CD4-positive, alpha-beta memory T cell (primary cell): ENCODE measurements at regions not wholly inside any gene's neighbourhood (a gene's known extent, or its start where the extent isn't known, plus 50 kb on each side); places are given as distances from the start of the nearest gene placed in this dataset.

Source experiments
- CTCF ChIA-PET: fragments of 350-600 bp; sonication (Branson Sonifier 250); formaldehyde crosslinking; loops from one replicate; lab custom pipeline; 2021; ENCODE audit warnings: inconsistent platforms; ENCODE audit not compliant: partially characterized antibody; lab: Charles Lee
- POLR2A ChIA-PET: fragments of 350-600 bp; sonication (Branson Sonifier 250); formaldehyde crosslinking; loops from one replicate; lab custom pipeline; 2021; ENCODE audit not compliant: partially characterized antibody; lab: Charles Lee
- DNase-seq, 5 donors: peaks; one replicate each; pipeline versions ENCODE4 v3.0.0 to v3.0.0-alpha.2; 2020 to 2022; ENCODE audit warnings: mixed read lengths in 1 of 5
- H3K27ac ChIP-seq: one replicate; pipeline ENCODE4 v1.7.0; 2013; ENCODE audit warnings: low read depth, low read length
- H3K27me3 ChIP-seq: 2 replicates; pipeline ENCODE4 v1.7.0; 2013; ENCODE audit warnings: mild to moderate bottlenecking, low read length, moderate library complexity; ENCODE audit not compliant: insufficient read depth
- H3K36me3 ChIP-seq: 2 replicates; pipeline ENCODE4 v1.7.0; 2013; ENCODE audit warnings: mild to moderate bottlenecking, low read length, moderate library complexity; ENCODE audit not compliant: insufficient read depth
- H3K4me1 ChIP-seq: 2 replicates; pipeline ENCODE4 v1.7.0; 2013; ENCODE audit warnings: mild to moderate bottlenecking, low read length, moderate library complexity; ENCODE audit not compliant: insufficient read depth
- H3K4me3 ChIP-seq, 2 donors: one replicate each; pipeline ENCODE4 v1.7.0; 2013; ENCODE audit warnings: low read length in 2 of 2, mild to moderate bottlenecking in 1 of 2
- H3K9me3 ChIP-seq, 2 donors: one replicate each; pipeline ENCODE4 v1.7.0; 2013; ENCODE audit warnings: low read length in 2 of 2, control low read depth in 1 of 2; ENCODE audit not compliant: control insufficient read depth in 1 of 2
- H3K27ac Mint-ChIP-seq, 7 donors: one replicate each; pipeline ENCODE4 v1.8.0; 2020 to 2021; ENCODE audit warnings: mixed read lengths in 7 of 7, mild to moderate bottlenecking in 6 of 7, inconsistent platforms in 3 of 7, moderate library complexity in 3 of 7
- H3K27me3 Mint-ChIP-seq, 2 donors: one replicate each; pipeline ENCODE4 v1.8.0; 2020 to 2021; ENCODE audit warnings: mixed read lengths in 2 of 2
- H3K36me3 Mint-ChIP-seq, 2 donors: one replicate each; pipeline ENCODE4 v1.8.0; 2020 to 2021; ENCODE audit warnings: mixed read lengths in 2 of 2, inconsistent platforms in 1 of 2, mild to moderate bottlenecking in 1 of 2
- H3K4me1 Mint-ChIP-seq, 4 donors: one replicate each; pipeline ENCODE4 v1.8.0; 2020 to 2021; ENCODE audit warnings: mixed read lengths in 4 of 4, mild to moderate bottlenecking in 1 of 4
- H3K4me3 Mint-ChIP-seq, 8 donors: one replicate each; pipeline ENCODE4 v1.8.0; 2020 to 2021; ENCODE audit warnings: mixed read lengths in 8 of 8, mild to moderate bottlenecking in 7 of 8, moderate library complexity in 6 of 8, inconsistent platforms in 3 of 8
- H3K9me3 Mint-ChIP-seq, 8 donors: one replicate each; pipeline ENCODE4 v1.8.0; 2020 to 2021; ENCODE audit warnings: mixed read lengths in 8 of 8, mild to moderate bottlenecking in 5 of 8, inconsistent platforms in 3 of 8, moderate library complexity in 1 of 8
- intact Hi-C: fragments of 100-400 bp; cut with micrococcal nuclease; formaldehyde crosslinking; loops from one replicate; pipeline ENCODE4 v1.15.1; 2023

DNA sequence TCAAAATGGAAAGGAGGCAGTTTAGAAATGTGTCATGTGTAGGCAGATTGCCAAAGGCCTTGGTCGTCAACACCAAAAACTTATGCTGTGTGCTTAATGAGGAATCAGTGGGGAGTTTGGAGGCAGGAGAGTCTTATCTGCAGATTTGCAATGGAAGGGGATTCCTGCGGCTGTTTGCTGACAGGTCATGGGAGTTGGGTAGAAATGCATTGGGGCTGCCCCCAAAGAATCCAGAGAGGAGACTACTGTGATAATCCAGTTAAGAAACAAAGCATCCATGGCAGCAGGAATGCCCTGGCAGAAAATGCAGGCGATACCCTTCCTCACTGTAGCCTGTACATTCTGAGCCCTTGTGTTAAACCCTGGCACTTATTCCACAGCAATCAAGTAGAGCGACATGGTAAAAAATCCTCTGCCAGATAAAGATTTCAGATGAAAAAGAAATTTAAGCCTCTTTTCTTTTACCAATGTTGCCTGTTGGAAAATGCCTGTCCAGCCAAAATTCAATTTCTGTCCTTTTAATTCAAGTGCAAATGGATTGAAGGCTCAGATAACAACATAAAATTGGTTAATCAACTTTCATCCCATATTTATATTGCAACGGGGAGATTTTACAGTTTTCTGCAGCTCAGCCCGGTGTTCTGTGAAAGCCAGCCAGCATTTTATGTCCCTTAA is 491.0 kb upstream of the CDH5 start:
- no peak for DNase-seq
- no peaks in the 10 kb centered on the region for H3K36me3 Mint-ChIP-seq
- H3K4me1 Mint-ChIP-seq: no peaks in the 10 kb centered on the region
- H3K9me3 Mint-ChIP-seq: peaks cover 0 to 6% (median under 1%) of the 10 kb centered on the region in 8 donors
- H3K27me3 Mint-ChIP-seq: peaks cover 0 to 5% of the 10 kb centered on the region in 2 donors
- ChIA-PET CTCF (no interaction called here), POLR2A (no interaction called here)
- Histone ChIP-seq H3K27ac (no peak overlapping the region), H3K4me1 (no peaks in the 10 kb centered on the region), H3K27me3 (no peaks in the 10 kb centered on the region), H3K4me3 (no peak overlapping the region), H3K36me3 (no peaks in the 10 kb centered on the region), H3K9me3 (no peaks in the 10 kb centered on the region)
- H3K4me3 Mint-ChIP-seq: no peak overlapping the region
- no peak overlapping the region for H3K27ac Mint-ChIP-seq
- intact Hi-C loops: no loop called here

GRCh38 chr16:65869261-65869660 is 497.2 kb upstream of the CDH5 start:
- no peaks in the 10 kb centered on the region for H3K9me3 ChIP-seq
- H3K4me3 Mint-ChIP-seq: no peak overlapping the region
- H3K27ac Mint-ChIP-seq: no peak overlapping the region
- H3K4me3 ChIP-seq: no peak overlapping the region
- H3K36me3 ChIP-seq: no peaks in the 10 kb centered on the region
- DNase-seq: no peak
- H3K9me3 Mint-ChIP-seq: peaks cover 0 to 4% (median 0%) of the 10 kb centered on the region in 8 donors
- ChIA-PET POLR2A (no interaction called here), CTCF (no interaction called here)
- H3K27me3 ChIP-seq: no peaks in the 10 kb centered on the region
- H3K36me3 Mint-ChIP-seq: no peaks in the 10 kb centered on the region
- H3K27me3 Mint-ChIP-seq: peaks cover 0 to 2% of the 10 kb centered on the region in 2 donors
- intact Hi-C loops: no loop called here
- no peaks in the 10 kb centered on the region for H3K4me1 ChIP-seq
- no peak overlapping the region for H3K27ac ChIP-seq
- H3K4me1 Mint-ChIP-seq: no peaks in the 10 kb centered on the region

DNA sequence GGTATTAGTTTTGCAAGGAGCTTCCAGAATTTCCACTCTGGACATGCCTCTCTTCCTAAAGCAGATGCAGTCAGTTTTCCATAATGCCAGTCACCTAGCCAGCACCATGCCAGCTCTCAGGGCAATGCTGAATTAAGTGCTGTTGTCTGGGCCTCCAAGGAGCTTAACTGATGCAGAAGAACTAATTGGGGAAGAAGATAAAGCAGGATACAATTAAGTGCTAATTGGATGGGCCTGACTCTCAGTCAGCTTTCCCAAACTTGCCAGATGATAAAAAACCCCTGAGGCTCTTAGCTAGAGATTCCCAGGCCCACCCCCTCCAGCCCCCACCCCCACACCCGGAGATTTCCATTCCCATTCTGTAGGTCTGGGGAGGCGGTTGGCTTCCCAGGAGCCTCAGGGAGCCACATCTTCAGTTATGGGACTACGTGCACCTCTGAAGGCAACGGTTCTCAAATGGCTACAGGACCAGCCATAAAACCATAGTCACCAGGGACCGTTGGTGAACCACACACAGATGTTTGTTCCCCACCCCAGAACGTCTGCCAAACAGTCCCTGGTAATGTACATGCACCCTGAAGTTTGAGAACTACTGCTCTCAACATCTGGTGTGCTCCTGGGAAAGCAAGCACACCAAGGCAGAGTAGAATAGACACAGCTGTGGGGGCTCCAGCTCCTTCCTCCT is 499.1 kb upstream of the CDH5 start:
- intact Hi-C loops: no loop called here
- Mint-ChIP-seq H3K4me3 (no peak overlapping the region), H3K4me1 (no peaks in the 10 kb centered on the region), H3K27ac (no peak overlapping the region), H3K27me3 (peaks cover 0 to 2% of the 10 kb centered on the region in 2 donors), H3K36me3 (no peaks in the 10 kb centered on the region), H3K9me3 (peaks cover 0 to 9% (median 0%) of the 10 kb centered on the region in 8 donors)
- Histone ChIP-seq H3K36me3 (no peaks in the 10 kb centered on the region), H3K27me3 (no peaks in the 10 kb centered on the region), H3K27ac (no peak overlapping the region), H3K4me1 (no peaks in the 10 kb centered on the region), H3K4me3 (no peak overlapping the region), H3K9me3 (no peaks in the 10 kb centered on the region)
- DNase-seq: no peak
- ChIA-PET POLR2A (no interaction called here), CTCF (no interaction called here)

GRCh38 chr16:65863236-65863635 is 503.3 kb upstream of the CDH5 start:
- CTCF ChIA-PET: no interaction called here
- Histone ChIP-seq H3K4me3 (no peak overlapping the region), H3K4me1 (no peaks in the 10 kb centered on the region), H3K27me3 (no peaks in the 10 kb centered on the region), H3K27ac (no peak overlapping the region), H3K9me3 (no peaks in the 10 kb centered on the region), H3K36me3 (no peaks in the 10 kb centered on the region)
- peaks cover 0 to 10% (median 0%) of the 10 kb centered on the region in 8 donors for H3K9me3 Mint-ChIP-seq
- H3K36me3 Mint-ChIP-seq: no peaks in the 10 kb centered on the region
- no peak overlapping the region for H3K4me3 Mint-ChIP-seq
- H3K4me1 Mint-ChIP-seq: no peaks in the 10 kb centered on the region
- H3K27me3 Mint-ChIP-seq: peaks cover 0 to 1% of the 10 kb centered on the region in 2 donors
- POLR2A ChIA-PET: no interaction called here
- DNase-seq: no peak
- no peak overlapping the region for H3K27ac Mint-ChIP-seq
- intact Hi-C loops: no loop called here

DNA sequence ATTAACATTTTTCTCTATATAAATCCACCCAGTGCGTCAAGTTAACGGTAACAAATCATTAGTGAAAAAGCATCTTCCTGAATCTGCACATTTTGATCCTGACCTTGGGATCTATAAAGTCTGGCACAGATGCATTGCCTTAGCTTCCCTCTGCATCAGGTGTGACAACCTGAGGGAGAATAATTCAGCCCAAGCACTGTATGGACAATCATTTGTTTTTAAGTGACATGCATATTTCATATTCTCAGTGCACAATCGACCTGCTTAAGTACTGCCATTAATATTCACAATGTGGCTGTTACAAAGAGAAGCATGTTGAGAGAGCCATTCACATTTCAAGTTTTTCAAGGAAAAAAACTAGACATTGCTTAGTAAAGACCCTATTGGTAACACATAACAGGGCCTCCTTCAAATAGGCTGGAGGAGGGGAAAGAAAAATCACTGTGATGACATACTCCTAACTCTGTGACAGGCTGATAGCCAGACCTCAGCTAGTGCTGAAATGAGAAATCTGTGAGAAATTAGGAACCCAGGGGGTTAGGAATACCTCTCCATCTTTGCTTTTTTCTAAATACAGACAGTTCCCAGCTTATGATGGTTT is 505.3 kb upstream of the CDH5 start:
- Mint-ChIP-seq H3K4me1 (no peaks in the 10 kb centered on the region), H3K27me3 (peaks cover 0 to 1% of the 10 kb centered on the region in 2 donors), H3K36me3 (no peaks in the 10 kb centered on the region), H3K9me3 (peaks cover 0 to 8% (median 1%) of the 10 kb centered on the region in 8 donors), H3K27ac (no peak overlapping the region), H3K4me3 (no peak overlapping the region)
- DNase-seq: no peak
- Histone ChIP-seq H3K4me3 (no peak overlapping the region), H3K27me3 (no peaks in the 10 kb centered on the region), H3K9me3 (no peaks in the 10 kb centered on the region), H3K4me1 (no peaks in the 10 kb centered on the region), H3K36me3 (no peaks in the 10 kb centered on the region), H3K27ac (no peak overlapping the region)
- ChIA-PET CTCF (no interaction called here), POLR2A (no interaction called here)
- intact Hi-C loops: no loop called here

GRCh38 chr16:65855171-65856145 is 511.0 kb upstream of the CDH5 start:
- Histone ChIP-seq H3K4me1 (no peaks in the 10 kb centered on the region), H3K27ac (no peak overlapping the region), H3K27me3 (no peaks in the 10 kb centered on the region), H3K9me3 (no peaks in the 10 kb centered on the region), H3K4me3 (no peak overlapping the region), H3K36me3 (no peaks in the 10 kb centered on the region)
- DNase-seq: no peak
- Mint-ChIP-seq H3K36me3 (no peaks in the 10 kb centered on the region), H3K27ac (no peak overlapping the region), H3K27me3 (no peaks in the 10 kb centered on the region), H3K9me3 (peaks cover 0 to 8% (median 3%) of the 10 kb centered on the region in 8 donors), H3K4me3 (no peak overlapping the region), H3K4me1 (no peaks in the 10 kb centered on the region)
- intact Hi-C loops: no loop called here
- ChIA-PET POLR2A (no interaction called here), CTCF (no interaction called here)

DNA sequence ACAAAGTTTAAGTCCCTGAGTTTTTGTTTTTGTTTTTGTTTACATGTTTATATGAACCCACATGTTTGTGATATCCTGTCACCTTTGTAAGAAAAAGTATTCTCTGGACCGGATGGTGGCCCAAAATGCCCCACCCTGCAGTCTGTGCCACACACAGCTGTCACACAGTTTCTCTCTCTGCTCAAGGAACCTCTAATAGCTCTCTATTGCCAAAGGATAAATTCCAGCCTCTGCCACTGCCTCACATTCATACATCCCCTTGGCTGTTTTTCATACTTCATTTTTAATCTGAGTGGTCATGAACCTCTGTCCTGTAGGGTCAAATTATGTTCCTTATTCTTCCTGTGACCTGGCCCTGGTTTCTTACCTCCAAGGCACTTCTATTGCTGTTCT is 520.3 kb upstream of the CDH5 start:
- no peak for DNase-seq
- Histone ChIP-seq H3K27ac (no peak overlapping the region), H3K4me1 (no peaks in the 10 kb centered on the region), H3K36me3 (no peaks in the 10 kb centered on the region), H3K4me3 (no peak overlapping the region), H3K9me3 (no peaks in the 10 kb centered on the region), H3K27me3 (no peaks in the 10 kb centered on the region)
- ChIA-PET POLR2A (no interaction called here), CTCF (no interaction called here)
- Mint-ChIP-seq H3K27me3 (no peaks in the 10 kb centered on the region), H3K27ac (no peak overlapping the region), H3K36me3 (no peaks in the 10 kb centered on the region), H3K4me3 (no peak overlapping the region), H3K4me1 (no peaks in the 10 kb centered on the region), H3K9me3 (peaks cover 0 to 5% (median 0%) of the 10 kb centered on the region in 8 donors)
- intact Hi-C loops: no loop called here
